ENCODE measurements at regions not wholly inside any gene's neighbourhood (a gene's known extent, or its start where the extent isn't known, plus 50 kb on each side); places are given as distances from the start of the nearest gene placed in this dataset.

- Histone ChIP-seq H3K4me1 (ENCODE audit: low read length) (no peaks in the 10 kb centered on the region), H3K27ac (ENCODE audit: low read length) (no peak overlapping the region), H3K4me2 (ENCODE audit: low read depth, low read length) (no peak overlapping the region), H3K9me3 (replicated peaks; ENCODE audit: insufficient read depth, low read length) (no peaks in the 10 kb centered on the region), H4K20me1 (ENCODE audit: insufficient read depth, low read length) (no peaks in the 10 kb centered on the region), H3F3A (ENCODE audit: insufficient read depth, low read length) (no peaks in the 10 kb centered on the region), H3K79me2 (ENCODE audit: low read length) (no peaks in the 10 kb centered on the region), H2AFZ (ENCODE audit: low read length) (no peak overlapping the region), H3K4me3 (ENCODE audit: low read length) (no peak overlapping the region), H3K36me3 (replicated peaks; ENCODE audit: insufficient read depth, low read length) (no peaks in the 10 kb centered on the region), H3K9me2 (replicated peaks; ENCODE audit: insufficient read depth, low read length) (no peaks in the 10 kb centered on the region), H3K9ac (ENCODE audit: low read length) (no peak overlapping the region), H3K27me3 (replicated peaks; ENCODE audit: insufficient read depth, low read length) (no peaks in the 10 kb centered on the region)
- DNase-seq = no peak
- TF ChIP-seq EZH2 (optimal IDR thresholded peaks at IDR 0.05; ENCODE audit: low read depth, low read length) = no peak
- no peak for TF ChIP-seq CTCF (IDR thresholded peaks at IDR 0.05; ENCODE audit: low read length)
- no peak for TF ChIP-seq EZH2phosphoT487 (IDR thresholded peaks at IDR 0.05; ENCODE audit: low read length)
Observed at GRCh38 chr2:52327641-52328040, 1295.7 kb upstream of the NRXN1 start.

- H3F3A ChIP-seq (ENCODE audit: insufficient read depth, low read length) = no peaks in the 10 kb centered on the region
- no peak overlapping the region for H3K4me2 ChIP-seq (ENCODE audit: low read depth, low read length)
- H2AFZ ChIP-seq (ENCODE audit: low read length) = no peak overlapping the region
- H3K36me3 ChIP-seq (replicated peaks; ENCODE audit: insufficient read depth, low read length) = no peaks in the 10 kb centered on the region
- no peaks in the 10 kb centered on the region for H3K9me3 ChIP-seq (replicated peaks; ENCODE audit: insufficient read depth, low read length)
- no peak for DNase-seq
- no peaks in the 10 kb centered on the region for H3K79me2 ChIP-seq (ENCODE audit: low read length)
- no peaks in the 10 kb centered on the region for H3K27me3 ChIP-seq (replicated peaks; ENCODE audit: insufficient read depth, low read length)
- H3K9me2 ChIP-seq (replicated peaks; ENCODE audit: insufficient read depth, low read length) = no peaks in the 10 kb centered on the region
- TF ChIP-seq CTCF (IDR thresholded peaks at IDR 0.05; ENCODE audit: low read length) (no peak), EZH2phosphoT487 (IDR thresholded peaks at IDR 0.05; ENCODE audit: low read length) (no peak), EZH2 (optimal IDR thresholded peaks at IDR 0.05; ENCODE audit: low read depth, low read length) (no peak)
- no peaks in the 10 kb centered on the region for H3K4me1 ChIP-seq (ENCODE audit: low read length)
- no peak overlapping the region for H3K27ac ChIP-seq (ENCODE audit: low read length)
- H3K9ac ChIP-seq (ENCODE audit: low read length) = no peak overlapping the region
- no peaks in the 10 kb centered on the region for H4K20me1 ChIP-seq (ENCODE audit: insufficient read depth, low read length)
- H3K4me3 ChIP-seq (ENCODE audit: low read length) = no peak overlapping the region
Observed at GRCh38 chr2:52314231-52314630, 1282.3 kb upstream of the NRXN1 start.

GRCh38 chr2:52312486-52312885 is 1280.6 kb upstream of the NRXN1 start:
- H3K4me2 ChIP-seq (ENCODE audit: low read depth, low read length) = no peak overlapping the region
- no peak overlapping the region for H3K4me3 ChIP-seq (ENCODE audit: low read length)
- no peaks in the 10 kb centered on the region for H3K9me2 ChIP-seq (replicated peaks; ENCODE audit: insufficient read depth, low read length)
- H3K27me3 ChIP-seq (replicated peaks; ENCODE audit: insufficient read depth, low read length) = no peaks in the 10 kb centered on the region
- no peak overlapping the region for H3K9ac ChIP-seq (ENCODE audit: low read length)
- H3K9me3 ChIP-seq (replicated peaks; ENCODE audit: insufficient read depth, low read length) = no peaks in the 10 kb centered on the region
- DNase-seq = no peak
- H3K36me3 ChIP-seq (replicated peaks; ENCODE audit: insufficient read depth, low read length) = no peaks in the 10 kb centered on the region
- no peaks in the 10 kb centered on the region for H3F3A ChIP-seq (ENCODE audit: insufficient read depth, low read length)
- no peaks in the 10 kb centered on the region for H4K20me1 ChIP-seq (ENCODE audit: insufficient read depth, low read length)
- H2AFZ ChIP-seq (ENCODE audit: low read length) = no peak overlapping the region
- no peak for TF ChIP-seq CTCF (IDR thresholded peaks at IDR 0.05; ENCODE audit: low read length)
- no peak for TF ChIP-seq EZH2phosphoT487 (IDR thresholded peaks at IDR 0.05; ENCODE audit: low read length)
- TF ChIP-seq EZH2 (optimal IDR thresholded peaks at IDR 0.05; ENCODE audit: low read depth, low read length) = no peak
- H3K4me1 ChIP-seq (ENCODE audit: low read length) = no peaks in the 10 kb centered on the region
- no peaks in the 10 kb centered on the region for H3K79me2 ChIP-seq (ENCODE audit: low read length)
- H3K27ac ChIP-seq (ENCODE audit: low read length) = no peak overlapping the region
